Adipocyte (in vitro differentiated cells): ENCODE measurements at regions not wholly inside any gene's neighbourhood (a gene's known extent, or its start where the extent isn't known, plus 50 kb on each side); places are given as distances from the start of the nearest gene placed in this dataset.

Source experiments
- DNase-seq: peaks from one replicate; pipeline ENCODE4 v3.0.0-alpha.2; 2015; ENCODE audit warnings: low read depth
- H3K27me3 ChIP-seq: replicated peaks from 2 replicates; pipeline ENCODE4 v1.7.0; 2013; ENCODE audit warnings: mild to moderate bottlenecking, low read length, moderate library complexity; ENCODE audit not compliant: control insufficient read depth, insufficient read depth
- H3K36me3 ChIP-seq: 2 replicates; pipeline ENCODE4 v1.7.0; 2013; ENCODE audit warnings: low read length, mild to moderate bottlenecking, moderate library complexity; ENCODE audit not compliant: control insufficient read depth, insufficient read depth, severe bottlenecking
- H3K4me1 ChIP-seq: 2 replicates; pipeline ENCODE4 v1.7.0; 2013; ENCODE audit warnings: mild to moderate bottlenecking, low read length, moderate library complexity; ENCODE audit not compliant: control insufficient read depth, insufficient read depth
- H3K4me3 ChIP-seq: 2 replicates; pipeline ENCODE4 v1.7.0; 2013; ENCODE audit warnings: mild to moderate bottlenecking, low read length, moderate library complexity
- H3K9ac ChIP-seq: 2 replicates; pipeline ENCODE4 v1.7.0; 2013; ENCODE audit warnings: mild to moderate bottlenecking, low read length, moderate library complexity
- H3K9me3 ChIP-seq: 2 replicates; pipeline ENCODE4 v1.7.0; 2013; ENCODE audit warnings: mild to moderate bottlenecking, low read length, moderate library complexity; ENCODE audit not compliant: control insufficient read depth

GRCh38 chr9:73780916-73781315 lies 629.3 kb downstream of the ANXA1 start:
- Histone ChIP-seq H3K4me3 (peak overlapping the region; percentile 60), H3K9me3 (no peaks in the 10 kb centered on the region), H3K9ac (peak overlapping the region; percentile 70), H3K36me3 (no peaks in the 10 kb centered on the region), H3K27me3 (no peaks in the 10 kb centered on the region), H3K4me1 (peaks cover 40% of the 10 kb centered on the region)
- DNase-seq, result peak; percentile 95

- Histone ChIP-seq H3K9ac (no peak overlapping the region), H3K27me3 (no peaks in the 10 kb centered on the region), H3K9me3 (no peaks in the 10 kb centered on the region), H3K36me3 (no peaks in the 10 kb centered on the region), H3K4me3 (no peak overlapping the region), H3K4me1 (peaks cover 37% of the 10 kb centered on the region)
- DNase-seq, result peak; percentile 85
These were observed 630.5 kb downstream of the ANXA1 start for GRCh38 chr9:73782166-73782565.

- H3K36me3 ChIP-seq, result no peaks in the 10 kb centered on the region
- peaks cover 14% of the 10 kb centered on the region for H3K9me3 ChIP-seq
- H3K9ac ChIP-seq, result no peak overlapping the region
- no peak overlapping the region for H3K4me3 ChIP-seq
- no peaks in the 10 kb centered on the region for H3K4me1 ChIP-seq
- no peak for DNase-seq
- H3K27me3 ChIP-seq, result no peaks in the 10 kb centered on the region
These were observed 647.8 kb downstream of the ANXA1 start for GRCh38 chr9:73799446-73799845.

GRCh38 chr9:73805111-73805510 lies 653.4 kb downstream of the ANXA1 start:
- no peaks in the 10 kb centered on the region for H3K27me3 ChIP-seq

GRCh38 chr9:73805853-73806458 lies 654.3 kb downstream of the ANXA1 start:
- Histone ChIP-seq H3K9me3 (peaks cover 4% of the 10 kb centered on the region), H3K4me3 (peak overlapping the region; percentile 47), H3K9ac (peak overlapping the region; percentile 41), H3K36me3 (no peaks in the 10 kb centered on the region), H3K27me3 (no peaks in the 10 kb centered on the region), H3K4me1 (peaks cover 13% of the 10 kb centered on the region)
- no peak for DNase-seq

More at GRCh38 chr9:73805111-73805510, 653.4 kb downstream of the ANXA1 start:
- DNase-seq, result peak; percentile 68
- peaks cover 12% of the 10 kb centered on the region for H3K9me3 ChIP-seq
- no peaks in the 10 kb centered on the region for H3K36me3 ChIP-seq
- peak overlapping the region; percentile 47 for H3K4me3 ChIP-seq
- H3K4me1 ChIP-seq, result peaks cover 13% of the 10 kb centered on the region
- H3K9ac ChIP-seq, result peak overlapping the region; percentile 43

- Histone ChIP-seq H3K4me1 (peaks cover 13% of the 10 kb centered on the region), H3K36me3 (no peaks in the 10 kb centered on the region)
- DNase-seq, result no peak
These were observed 655.2 kb downstream of the ANXA1 start for GRCh38 chr9:73806876-73807275.

GRCh38 chr9:73807952-73808351 lies 656.3 kb downstream of the ANXA1 start:
- Histone ChIP-seq H3K4me3 (no peak overlapping the region), H3K4me1 (peaks cover 13% of the 10 kb centered on the region), H3K9ac (no peak overlapping the region), H3K36me3 (no peaks in the 10 kb centered on the region), H3K27me3 (no peaks in the 10 kb centered on the region), H3K9me3 (no peaks in the 10 kb centered on the region)
- DNase-seq, result peak; percentile 6

More at GRCh38 chr9:73806876-73807275, 655.2 kb downstream of the ANXA1 start:
- Histone ChIP-seq H3K4me3 (no peak overlapping the region), H3K9me3 (no peaks in the 10 kb centered on the region), H3K9ac (peak overlapping the region; percentile 6), H3K27me3 (no peaks in the 10 kb centered on the region)

GRCh38 chr9:73810585-73811215 lies 659.0 kb downstream of the ANXA1 start:
- Histone ChIP-seq H3K9me3 (no peaks in the 10 kb centered on the region), H3K36me3 (no peaks in the 10 kb centered on the region), H3K4me3 (no peak overlapping the region), H3K27me3 (no peaks in the 10 kb centered on the region), H3K9ac (no peak overlapping the region), H3K4me1 (peaks cover 7% of the 10 kb centered on the region)
- DNase-seq, result peak; percentile 88

- H3K4me1 ChIP-seq, result no peaks in the 10 kb centered on the region
- H3K36me3 ChIP-seq, result no peaks in the 10 kb centered on the region
- no peaks in the 10 kb centered on the region for H3K9me3 ChIP-seq
- no peaks in the 10 kb centered on the region for H3K27me3 ChIP-seq
- peak; percentile 41 for DNase-seq
- H3K9ac ChIP-seq, result no peak overlapping the region
- no peak overlapping the region for H3K4me3 ChIP-seq
These were observed 661.9 kb downstream of the ANXA1 start for GRCh38 chr9:73813546-73813945.

- DNase-seq, result no peak
- Histone ChIP-seq H3K9ac (no peak overlapping the region), H3K36me3 (no peaks in the 10 kb centered on the region), H3K9me3 (peaks cover 5% of the 10 kb centered on the region), H3K4me3 (no peak overlapping the region), H3K27me3 (no peaks in the 10 kb centered on the region), H3K4me1 (no peaks in the 10 kb centered on the region)
These were observed 665.2 kb downstream of the ANXA1 start for GRCh38 chr9:73816905-73817304.

GRCh38 chr9:73824671-73825070 lies 672.5 kb upstream of the RORB start:
- Histone ChIP-seq H3K4me1 (no peaks in the 10 kb centered on the region), H3K9me3 (peaks cover 3% of the 10 kb centered on the region), H3K36me3 (no peaks in the 10 kb centered on the region), H3K9ac (no peak overlapping the region), H3K27me3 (no peaks in the 10 kb centered on the region), H3K4me3 (no peak overlapping the region)
- no peak for DNase-seq
